ENCODE measurements at regions not wholly inside any gene's neighbourhood (a gene's known extent, or its start where the extent isn't known, plus 50 kb on each side); places are given as distances from the start of the nearest gene placed in this dataset.

- DNase-seq, result no peak
Observed at GRCh38 chr6:19319005-19319404, 518.2 kb upstream of the ID4 start.

DNA sequence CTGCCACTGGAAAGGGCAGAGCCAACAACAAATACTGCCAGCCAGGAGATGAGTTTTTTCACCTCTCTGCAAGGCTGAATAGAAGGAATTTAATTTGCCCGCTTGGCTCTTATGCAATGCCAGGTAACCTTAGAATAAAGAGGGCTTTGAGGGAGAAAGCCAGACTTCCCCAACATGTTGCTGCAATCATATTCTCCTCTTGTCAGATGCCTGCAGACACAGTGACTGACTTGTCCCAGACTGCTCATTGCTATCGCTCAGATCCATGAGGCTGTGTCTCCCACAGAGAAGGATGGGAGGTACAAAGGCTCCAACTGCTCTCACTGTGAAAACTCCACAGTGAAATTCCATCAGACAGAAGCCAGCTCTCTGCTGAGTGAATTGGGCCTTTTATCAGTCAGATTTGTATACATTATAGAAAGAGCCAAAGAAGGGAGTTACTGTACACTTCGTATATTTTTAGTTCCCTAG lies 517.0 kb upstream of the ID4 start:
- DNase-seq, result no peak

GRCh38 chr6:19322691-19323485 lies 514.3 kb upstream of the ID4 start:
- no peak for DNase-seq

DNA sequence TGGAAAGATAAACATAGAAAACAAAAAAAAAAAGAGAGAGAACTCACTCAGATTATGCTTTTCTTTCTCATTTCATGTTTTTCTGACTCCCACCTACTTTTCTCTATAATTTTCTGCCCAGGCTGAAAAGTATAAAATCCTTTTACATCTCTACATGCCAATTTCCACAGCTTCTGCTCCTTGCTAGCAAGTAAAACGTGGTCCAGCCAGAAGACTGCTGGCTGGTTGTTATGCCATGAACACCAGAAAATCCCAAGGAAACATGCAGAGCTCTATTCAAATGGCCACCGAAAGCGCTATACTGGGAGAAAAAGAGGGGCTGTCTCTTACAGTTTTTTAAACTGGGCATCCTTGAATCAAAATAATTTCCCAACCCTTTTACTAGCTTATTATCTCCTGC lies 512.8 kb upstream of the ID4 start:
- DNase-seq, result no peak

GRCh38 chr6:19325335-19325789 lies 511.8 kb upstream of the ID4 start:
- peak in 2 of 56 donors; percentile 3 to 7 for DNase-seq

- DNase-seq, result no peak
Observed at GRCh38 chr6:19327241-19327640, 509.9 kb upstream of the ID4 start.

DNA sequence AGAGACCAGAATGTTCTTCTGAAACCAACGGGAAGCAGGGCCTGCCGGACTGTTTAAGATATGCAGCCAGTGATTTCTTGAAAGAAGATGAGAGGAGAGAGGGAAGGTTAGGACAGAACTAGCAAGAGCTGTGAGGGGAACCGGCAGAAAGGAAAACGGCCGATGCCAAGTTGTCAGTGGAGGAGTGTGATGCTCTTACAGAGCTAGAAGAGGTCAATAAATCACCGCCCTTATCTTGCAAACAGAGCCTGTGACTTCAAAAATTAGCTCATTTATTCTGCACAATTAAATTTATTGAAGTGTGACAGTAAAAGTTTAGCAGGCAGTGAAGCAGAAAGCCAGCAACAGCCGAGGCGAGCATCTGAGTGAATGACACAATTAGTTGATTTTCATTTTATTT lies 509.5 kb upstream of the ID4 start:
- no peak for DNase-seq

GRCh38 chr6:19329078-19329477 lies 508.1 kb upstream of the ID4 start:
- DNase-seq, result no peak

DNA sequence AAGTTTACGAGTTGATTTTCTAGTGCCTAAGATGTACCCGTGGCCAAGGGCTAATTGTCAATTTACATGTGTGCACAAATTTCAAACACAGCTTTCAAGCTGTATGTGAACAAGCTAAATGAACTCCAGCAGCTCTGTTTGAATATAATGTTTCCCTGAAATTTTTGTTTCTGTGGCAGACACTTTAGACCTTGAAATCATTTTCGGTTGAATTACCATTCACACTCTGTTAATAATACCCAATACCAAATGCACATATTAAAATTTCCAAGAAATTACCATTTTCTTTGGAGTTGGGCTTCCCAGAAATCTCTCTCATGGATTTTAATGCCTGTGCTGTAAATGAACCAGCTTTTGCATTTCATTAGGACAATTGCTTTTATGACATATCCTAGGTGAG lies 506.1 kb upstream of the ID4 start:
- no peak for DNase-seq

GRCh38 chr6:19332806-19333460 lies 504.2 kb upstream of the ID4 start:
- no peak for DNase-seq

DNA sequence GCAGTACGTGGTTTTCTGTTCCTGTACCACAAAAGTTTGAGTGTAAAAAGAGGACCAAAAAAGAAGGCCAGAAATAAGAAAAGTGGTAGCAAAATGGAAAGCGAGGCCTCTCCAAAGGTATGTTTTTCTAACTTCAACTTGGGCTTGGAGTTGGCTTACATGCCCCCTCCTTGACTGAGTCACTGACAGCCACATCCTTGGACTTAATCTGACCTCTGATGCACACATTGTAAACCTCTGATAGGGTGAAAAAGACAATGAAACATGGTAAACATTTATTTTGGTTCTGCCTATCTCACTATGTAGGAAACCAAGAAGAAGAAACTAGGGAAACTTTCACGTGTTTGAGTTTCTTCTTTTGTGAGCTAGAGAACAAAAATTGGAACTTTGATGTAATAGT lies 503.2 kb upstream of the ID4 start:
- no peak for DNase-seq

- no peak for DNase-seq
Observed at GRCh38 chr6:19336579-19336978, 500.6 kb upstream of the ID4 start.

GRCh38 chr6:19337101-19337500 lies 500.1 kb upstream of the ID4 start:
- DNase-seq, result no peak

DNA sequence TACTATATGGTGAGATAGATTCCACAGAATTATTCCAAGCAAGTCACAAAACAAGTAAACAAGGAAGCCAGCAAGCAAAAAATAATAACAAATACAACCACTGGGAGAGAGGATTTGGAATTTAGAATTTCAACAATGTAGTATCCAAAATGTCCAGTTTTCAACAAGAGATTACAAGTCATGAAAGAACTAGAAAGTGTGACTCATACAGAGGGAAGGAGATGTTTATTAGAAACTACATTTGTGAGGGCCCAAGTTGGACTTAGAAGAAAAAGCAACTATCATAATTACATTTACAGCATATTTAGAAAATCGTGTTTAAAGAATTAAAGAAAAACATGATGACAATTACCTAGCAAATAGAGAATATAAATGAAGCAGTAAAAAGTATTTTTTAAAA lies 494.6 kb upstream of the ID4 start:
- no peak for DNase-seq

- no peak for DNase-seq
Observed at GRCh38 chr6:19349429-19349828, 487.7 kb upstream of the ID4 start.

- DNase-seq, result no peak
Observed at GRCh38 chr6:19354181-19354580, 483.0 kb upstream of the ID4 start.

DNA sequence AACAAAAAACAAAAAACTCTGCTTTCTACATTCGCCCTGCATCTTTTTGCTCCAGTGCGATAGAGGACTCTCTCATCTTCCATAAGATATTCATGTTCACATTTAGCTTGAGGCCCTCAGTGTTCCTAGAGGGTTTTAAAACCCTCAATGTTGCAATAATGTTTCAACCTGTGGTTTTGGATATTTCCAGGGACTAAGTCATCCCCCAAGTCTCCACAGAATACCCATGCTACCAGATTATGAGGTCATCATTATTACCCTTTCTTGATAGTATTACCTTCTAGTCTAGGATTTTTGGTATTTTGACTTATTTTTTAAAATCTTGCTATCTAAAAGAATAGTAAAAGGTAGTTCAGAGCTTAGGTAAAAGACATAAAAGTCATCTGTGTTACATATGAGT lies 480.5 kb upstream of the ID4 start:
- no peak for DNase-seq

- no peak for DNase-seq
Observed at GRCh38 chr6:19362396-19362795, 474.8 kb upstream of the ID4 start.

DNA sequence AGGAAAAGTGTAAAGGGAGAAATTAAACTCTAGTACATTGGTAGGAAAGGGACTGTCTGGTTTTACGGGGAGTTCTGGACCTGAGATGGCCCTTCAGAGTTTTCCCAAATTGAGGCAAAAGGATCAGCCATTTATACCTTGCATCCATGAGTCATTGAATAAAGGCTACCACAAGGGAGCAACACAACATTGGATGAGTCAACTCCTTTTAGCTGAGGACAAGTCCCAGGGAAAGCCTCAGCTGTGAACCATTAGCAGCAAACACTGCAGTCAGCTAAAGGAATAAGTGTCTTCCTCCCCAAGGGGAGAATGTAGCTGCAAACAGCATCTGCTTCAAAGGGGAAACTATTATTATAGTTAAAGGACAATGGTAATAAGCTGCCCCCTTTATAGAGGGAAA lies 468.7 kb upstream of the ID4 start:
- no peak for DNase-seq

DNA sequence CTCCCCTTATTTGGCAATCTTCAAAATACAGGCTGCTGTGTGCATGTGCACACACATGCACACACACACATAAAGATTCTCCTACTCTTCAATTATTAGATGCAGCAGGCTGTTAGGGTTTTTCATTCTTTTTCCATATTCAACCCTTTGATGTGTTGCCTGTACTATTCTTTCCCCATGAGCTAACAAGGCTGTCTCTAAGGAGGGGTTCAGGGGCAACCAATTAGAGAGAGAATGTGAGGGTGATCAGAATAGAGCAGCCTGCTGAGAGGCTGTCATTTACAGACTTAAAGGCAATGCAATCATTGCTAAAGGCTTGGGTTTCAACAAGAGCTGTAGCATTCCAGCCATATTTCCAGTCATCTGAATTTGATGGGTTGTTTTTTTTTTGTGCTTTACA lies 467.4 kb upstream of the ID4 start:
- DNase-seq, result no peak

DNA sequence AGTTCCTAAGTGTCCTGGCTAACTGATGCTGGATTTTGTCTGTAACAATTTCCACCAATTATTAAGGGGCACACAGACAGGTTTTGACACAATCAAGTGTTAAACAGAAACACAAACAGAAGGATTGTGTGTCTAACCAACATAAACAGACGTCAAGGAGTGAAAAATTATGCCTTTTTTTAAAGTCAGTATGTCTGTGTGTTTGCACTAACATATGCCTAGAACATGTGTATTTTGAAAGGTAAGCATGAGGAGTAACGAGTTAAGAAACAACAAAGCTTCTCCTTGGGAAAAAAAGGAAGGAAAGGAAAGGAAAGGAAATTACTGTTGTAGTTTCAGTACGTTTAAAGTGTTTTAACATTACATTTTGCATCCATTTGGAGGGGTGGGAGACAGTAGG lies 466.3 kb upstream of the ID4 start:
- no peak for DNase-seq

DNA sequence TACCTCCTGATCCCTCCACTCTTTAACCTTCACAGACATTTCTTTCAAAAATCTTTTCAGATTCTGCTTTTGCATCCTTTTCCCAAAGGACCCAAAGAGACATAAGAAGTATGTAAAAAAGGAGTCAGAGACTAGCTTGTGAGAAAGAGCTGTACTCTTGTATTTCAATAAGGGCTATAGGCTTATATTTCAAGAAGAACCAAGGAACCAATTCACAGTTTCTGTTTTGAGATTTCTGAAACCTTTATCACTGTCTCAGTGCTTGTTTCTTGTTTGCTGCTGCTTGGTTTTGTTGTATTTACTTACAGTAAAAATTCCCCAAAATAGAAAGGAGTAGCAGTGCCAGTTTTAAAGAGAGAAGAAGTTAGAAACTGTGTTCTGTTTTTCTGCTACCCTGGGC lies 461.6 kb upstream of the ID4 start:
- no peak for DNase-seq

- no peak for DNase-seq
Observed at GRCh38 chr6:19377722-19378121, 459.4 kb upstream of the ID4 start.

Data from amygdala (tissue), 56 donors.